ENCODE measurements at regions not wholly inside any gene's neighbourhood (a gene's known extent, or its start where the extent isn't known, plus 50 kb on each side); places are given as distances from the start of the nearest gene placed in this dataset.

GRCh38 chr1:232682248-232682647 lies 52.3 kb upstream of the SIPA1L2 start:
- intact Hi-C loops (cut with DNase I, micrococcal nuclease) = no loop called here
- H3K4me3 ChIP-seq (ENCODE audit: low read length) = no peak overlapping the region
- no peaks in the 10 kb centered on the region for H3K36me3 Mint-ChIP-seq (ENCODE audit: low read depth)
- TF ChIP-seq, protein P1, sequence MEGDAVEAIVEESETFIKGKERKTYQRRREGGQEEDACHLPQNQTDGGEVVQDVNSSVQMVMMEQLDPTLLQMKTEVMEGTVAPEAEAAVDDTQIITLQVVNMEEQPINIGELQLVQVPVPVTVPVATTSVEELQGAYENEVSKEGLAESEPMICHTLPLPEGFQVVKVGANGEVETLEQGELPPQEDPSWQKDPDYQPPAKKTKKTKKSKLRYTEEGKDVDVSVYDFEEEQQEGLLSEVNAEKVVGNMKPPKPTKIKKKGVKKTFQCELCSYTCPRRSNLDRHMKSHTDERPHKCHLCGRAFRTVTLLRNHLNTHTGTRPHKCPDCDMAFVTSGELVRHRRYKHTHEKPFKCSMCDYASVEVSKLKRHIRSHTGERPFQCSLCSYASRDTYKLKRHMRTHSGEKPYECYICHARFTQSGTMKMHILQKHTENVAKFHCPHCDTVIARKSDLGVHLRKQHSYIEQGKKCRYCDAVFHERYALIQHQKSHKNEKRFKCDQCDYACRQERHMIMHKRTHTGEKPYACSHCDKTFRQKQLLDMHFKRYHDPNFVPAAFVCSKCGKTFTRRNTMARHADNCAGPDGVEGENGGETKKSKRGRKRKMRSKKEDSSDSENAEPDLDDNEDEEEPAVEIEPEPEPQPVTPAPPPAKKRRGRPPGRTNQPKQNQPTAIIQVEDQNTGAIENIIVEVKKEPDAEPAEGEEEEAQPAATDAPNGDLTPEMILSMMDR (IDR thresholded peaks at IDR 0.05) = no peak
- H3K4me1 Mint-ChIP-seq (ENCODE audit: low read depth) = no peaks in the 10 kb centered on the region
- H3K9me3 Mint-ChIP-seq = no peaks in the 10 kb centered on the region
- DNase-seq (no peak), ATAC-seq (ENCODE audit: poor library complexity) (no peak)
- no peaks in the 10 kb centered on the region for H3K4me1 ChIP-seq (ENCODE audit: insufficient read depth, low read length)
- ChIA-PET POLR2A (no interaction called here), CTCF (no interaction called here)
- no peak overlapping the region for H3K4me3 Mint-ChIP-seq
- no peaks in the 10 kb centered on the region for H3K27me3 ChIP-seq (ENCODE audit: control insufficient read depth in 1 of 2, insufficient read depth in 2 of 2, low read length in 2 of 2)
- no peak overlapping the region for H3K27ac ChIP-seq (ENCODE audit: low read depth in 1 of 2, low read length in 2 of 2)
- no peaks in the 10 kb centered on the region for H3K36me3 ChIP-seq (ENCODE audit: insufficient read depth, low read length)
- no peaks in the 10 kb centered on the region for H3K27me3 Mint-ChIP-seq
- no peaks in the 10 kb centered on the region for H3K9me3 ChIP-seq (ENCODE audit: control insufficient read depth in 1 of 2, insufficient read depth in 1 of 2, low read length in 2 of 2)
- no peak overlapping the region for H3K27ac Mint-ChIP-seq

DNA sequence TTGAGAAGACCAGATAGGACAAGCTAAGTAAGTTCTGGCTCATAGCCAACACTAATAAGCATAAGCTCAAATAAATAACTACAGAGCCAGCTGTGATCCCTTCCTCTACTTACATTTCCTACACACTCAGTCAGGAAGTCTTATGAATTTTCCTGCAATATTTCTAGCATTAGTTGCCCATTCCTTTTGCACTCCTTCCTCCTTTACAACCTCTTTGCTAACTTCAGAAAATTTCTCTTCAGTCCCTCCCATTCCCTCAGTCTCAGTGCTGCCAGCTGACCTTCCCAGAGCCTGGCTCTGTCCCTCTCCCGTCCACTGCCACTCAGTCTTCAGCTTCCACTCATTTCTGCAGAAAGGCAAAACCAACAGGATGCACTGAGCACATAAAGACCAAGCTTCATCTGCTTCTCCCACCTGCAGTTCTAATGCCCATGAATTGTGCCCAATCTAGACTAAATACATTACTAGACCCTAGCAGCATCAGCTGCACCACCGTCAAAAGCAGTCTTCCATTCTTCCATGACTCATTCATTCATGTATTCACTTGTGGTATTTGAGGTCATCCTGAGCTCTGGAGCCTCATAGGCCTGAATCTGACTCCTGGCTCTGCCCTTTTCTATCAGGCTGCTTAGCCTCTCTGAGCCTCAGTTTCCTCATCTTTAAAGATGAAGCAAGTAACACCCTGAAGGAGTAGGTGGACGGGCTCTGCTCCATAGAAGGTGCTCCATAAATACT lies 54.6 kb upstream of the SIPA1L2 start:
- TF ChIP-seq, protein P1 (IDR thresholded peaks at IDR 0.05) = no peak
- Histone ChIP-seq H3K27ac (ENCODE audit: low read depth in 1 of 2, low read length in 2 of 2) (no peak overlapping the region), H3K4me1 (ENCODE audit: insufficient read depth, low read length) (no peaks in the 10 kb centered on the region), H3K36me3 (ENCODE audit: insufficient read depth, low read length) (no peaks in the 10 kb centered on the region), H3K9me3 (ENCODE audit: control insufficient read depth in 1 of 2, insufficient read depth in 1 of 2, low read length in 2 of 2) (no peaks in the 10 kb centered on the region), H3K27me3 (ENCODE audit: control insufficient read depth in 1 of 2, insufficient read depth in 2 of 2, low read length in 2 of 2) (no peaks in the 10 kb centered on the region), H3K4me3 (ENCODE audit: low read length) (no peak overlapping the region)
- Mint-ChIP-seq H3K36me3 (ENCODE audit: low read depth) (no peaks in the 10 kb centered on the region), H3K9me3 (no peaks in the 10 kb centered on the region), H3K27ac (no peak overlapping the region), H3K4me3 (no peak overlapping the region), H3K4me1 (ENCODE audit: low read depth) (no peaks in the 10 kb centered on the region), H3K27me3 (no peaks in the 10 kb centered on the region)
- no peak for ATAC-seq (ENCODE audit: poor library complexity)
- intact Hi-C loops (cut with DNase I, micrococcal nuclease) = no loop called here
- DNase-seq = no peak
- ChIA-PET POLR2A (no interaction called here), CTCF (no interaction called here)

GRCh38 chr1:232686346-232686745 lies 56.4 kb upstream of the SIPA1L2 start:
- Mint-ChIP-seq H3K4me1 (ENCODE audit: low read depth) (no peaks in the 10 kb centered on the region), H3K9me3 (no peaks in the 10 kb centered on the region), H3K27ac (no peak overlapping the region), H3K36me3 (ENCODE audit: low read depth) (no peaks in the 10 kb centered on the region), H3K4me3 (no peak overlapping the region), H3K27me3 (no peaks in the 10 kb centered on the region)
- no peaks in the 10 kb centered on the region for H3K9me3 ChIP-seq (ENCODE audit: control insufficient read depth in 1 of 2, insufficient read depth in 1 of 2, low read length in 2 of 2)
- DNase-seq = no peak
- intact Hi-C loops (cut with DNase I, micrococcal nuclease) = no loop called here
- ATAC-seq (ENCODE audit: poor library complexity) = no peak
- ChIA-PET CTCF (no interaction called here), POLR2A (no interaction called here)
- TF ChIP-seq, protein P1 (IDR thresholded peaks at IDR 0.05) = no peak
- H3K4me1 ChIP-seq (ENCODE audit: insufficient read depth, low read length) = no peaks in the 10 kb centered on the region
- H3K27ac ChIP-seq (ENCODE audit: low read depth in 1 of 2, low read length in 2 of 2) = no peak overlapping the region
- no peaks in the 10 kb centered on the region for H3K36me3 ChIP-seq (ENCODE audit: insufficient read depth, low read length)
- H3K27me3 ChIP-seq (ENCODE audit: control insufficient read depth in 1 of 2, insufficient read depth in 2 of 2, low read length in 2 of 2) = no peaks in the 10 kb centered on the region
- H3K4me3 ChIP-seq (ENCODE audit: low read length) = no peak overlapping the region
